HepG2 (cell line): ENCODE measurements at regions not wholly inside any gene's neighbourhood (a gene's known extent, or its start where the extent isn't known, plus 50 kb on each side); places are given as distances from the start of the nearest gene placed in this dataset.

ENCODE experiments used
- ATAC-seq: fragments of 200-7000 bp; cut with Tn5 transposase; 3 replicates; pipeline ENCODE4 v1.9.1; 2020; ENCODE audit warnings: mild to moderate bottlenecking, moderate library complexity
- BruUV-seq: library from RNA; stranded (reverse); fragments of 400-500 nt; replicated peaks from 2 replicates; lab custom pipeline; 2021; lab: Mats Ljungman, UMichigan
- CTCF ChIA-PET: fragments of 300-600 bp; formaldehyde crosslinking; extraction: SDS; loops from one replicate; lab custom pipeline; 2021; ENCODE audit warnings: low total read pairs, inconsistent platforms, low intra/inter-chr PET ratio; lab: Yijun Ruan, JAX
- POLR2A ChIA-PET: fragments of 350-600 bp; sonication (Branson Sonifier 250); formaldehyde crosslinking; loops from one replicate; lab custom pipeline; 2020; ENCODE audit warnings: antibody characterized with exemption, inconsistent platforms; lab: Yijun Ruan, JAX
- DNase-seq: peaks from one replicate; pipeline ENCODE4 v3.0.0-alpha.2; 2015; ENCODE audit warnings: low spot score
- FAIRE-seq: peaks from 3 replicates; lab custom pipeline; 2011; peaks lifted over from hg19 to GRCh38; lab: Jason Lieb, UNC
- H2AFZ ChIP-seq: one replicate; pipeline ENCODE4 v1.6.1; 2011; ENCODE audit warnings: low read length, inconsistent platforms
- H3K27ac ChIP-seq: fragments of 300-600 bp; 3 replicates; pipeline ENCODE4 v1.8.0; 2011; ENCODE audit warnings: mixed run types, mild to moderate bottlenecking, mixed read lengths, low read length, inconsistent platforms; ENCODE audit not compliant: insufficient read depth; ENCODE audit errors: extremely low read length
- H3K27me3 ChIP-seq, 2 experiments: fragments of 200-600 bp in 1 of 2; 2 replicates in 1 of 2; 3 replicates in 1 of 2; pipeline versions ENCODE4 v1.6.0 to v1.8.0; 2011; ENCODE audit warnings: low read length in 2 of 2, mild to moderate bottlenecking in 2 of 2, moderate library complexity in 2 of 2, inconsistent platforms in 1 of 2; ENCODE audit not compliant: insufficient read depth in 2 of 2, control insufficient read depth in 1 of 2
- H3K36me3 ChIP-seq, 2 experiments: fragments of 200-600 bp in 1 of 2; replicated peaks in 1 of 2; 2 replicates in 1 of 2; 3 replicates in 1 of 2; pipeline versions ENCODE4 v1.5.1 to v1.8.0; 2011; ENCODE audit warnings: low read length in 2 of 2, inconsistent platforms in 1 of 2; ENCODE audit not compliant: insufficient read depth in 2 of 2, control insufficient read depth in 1 of 2
- H3K4me1 ChIP-seq: 2 replicates; pipeline ENCODE4 v1.5.1; 2012; ENCODE audit warnings: low read length, inconsistent platforms; ENCODE audit not compliant: insufficient read depth
- H3K4me2 ChIP-seq: 2 replicates; pipeline ENCODE4 v1.6.0; 2011; ENCODE audit warnings: low read depth, low read length, inconsistent platforms
- H3K4me3 ChIP-seq, 3 experiments: fragments of 200-600 bp in 1 of 3; sonication (generic), shearing (Covaris generic) in 1 of 3; replicated peaks in 1 of 3; 2 replicates each; pipeline ENCODE4 v1.5.1; 2011 to 2016; ENCODE audit warnings: low read length in 3 of 3, inconsistent platforms in 2 of 3, low read depth in 2 of 3, mild to moderate bottlenecking in 2 of 3, control low read depth in 1 of 3, mixed read lengths in 1 of 3; ENCODE audit not compliant: insufficient read depth in 1 of 3
- H3K79me2 ChIP-seq: one replicate; pipeline ENCODE4 v1.6.1; 2011; ENCODE audit warnings: low read length, inconsistent platforms; ENCODE audit not compliant: insufficient read depth
- H3K9ac ChIP-seq: 2 replicates; pipeline ENCODE4 v1.6.0; 2011; ENCODE audit warnings: mild to moderate bottlenecking, low read depth, low read length, inconsistent platforms; ENCODE audit not compliant: insufficient read depth
- H3K9me3 ChIP-seq: 2 replicates; pipeline ENCODE4 v1.5.1; 2012; ENCODE audit warnings: mild to moderate bottlenecking, low read length
- H4K20me1 ChIP-seq: 2 replicates; pipeline ENCODE4 v1.6.0; 2011; ENCODE audit warnings: inconsistent platforms, mild to moderate bottlenecking, low read length, moderate library complexity; ENCODE audit not compliant: insufficient read depth
- MXI1 ChIP-seq: IDR thresholded peaks from 3 replicates; pipeline ENCODE4 v1.6.1; 2012; ENCODE audit warnings: low read depth, low read length, inconsistent platforms, borderline replicate concordance
- ZFP37 ChIP-seq: sonication (generic); formaldehyde crosslinking; IDR thresholded peaks from 2 replicates; pipeline ENCODE4 v1.4.0; 2020; ENCODE audit warnings: missing genetic modification reagents, borderline replicate concordance
- ZNF563 ChIP-seq: sonication (generic); formaldehyde crosslinking; IDR thresholded peaks from 2 replicates; pipeline ENCODE4 v1.8.0; 2022; ENCODE audit warnings: mild to moderate bottlenecking, moderate library complexity, missing genetic modification reagents
- WGBS: methylation state at CpG from one replicate; pipeline ENCODE4 v1.1.6; 2017; ENCODE audit warnings: low lambda C conversion rate; 5-methylcytosine and 5-hydroxymethylcytosine counted together
- in situ Hi-C: cut with HindIII; loops from 2 replicates; pipeline ENCODE4 v1.10.0; 2017; ENCODE audit warnings: low pct_unique_long_range_greater_than_20kb; ENCODE audit not compliant: extremely low pct_ligation_motif_present
- intact Hi-C: fragments of 100-400 bp; cut with micrococcal nuclease; formaldehyde crosslinking; loops from one replicate; pipeline ENCODE4 v1.10.0; 2022; ENCODE audit not compliant: unreplicated experiment
- TF ChIP-seq, protein P1 (sequence below), 2 experiments: fragments of 450-650 bp in 1 of 2; sonication (generic) in 1 of 2; formaldehyde crosslinking; IDR thresholded peaks; 2 replicates each; pipeline versions ENCODE4 v1.5.0 to v1.8.0; 2020 to 2022; ENCODE audit warnings: mild to moderate bottlenecking in 1 of 2, missing genetic modification reagents in 1 of 2
- TF ChIP-seq, protein P2 (sequence below): sonication (generic); formaldehyde crosslinking; IDR thresholded peaks from 2 replicates; pipeline ENCODE4 v1.5.1; 2020; ENCODE audit warnings: mild to moderate bottlenecking, missing genetic modification reagents, moderate library complexity

DNA sequence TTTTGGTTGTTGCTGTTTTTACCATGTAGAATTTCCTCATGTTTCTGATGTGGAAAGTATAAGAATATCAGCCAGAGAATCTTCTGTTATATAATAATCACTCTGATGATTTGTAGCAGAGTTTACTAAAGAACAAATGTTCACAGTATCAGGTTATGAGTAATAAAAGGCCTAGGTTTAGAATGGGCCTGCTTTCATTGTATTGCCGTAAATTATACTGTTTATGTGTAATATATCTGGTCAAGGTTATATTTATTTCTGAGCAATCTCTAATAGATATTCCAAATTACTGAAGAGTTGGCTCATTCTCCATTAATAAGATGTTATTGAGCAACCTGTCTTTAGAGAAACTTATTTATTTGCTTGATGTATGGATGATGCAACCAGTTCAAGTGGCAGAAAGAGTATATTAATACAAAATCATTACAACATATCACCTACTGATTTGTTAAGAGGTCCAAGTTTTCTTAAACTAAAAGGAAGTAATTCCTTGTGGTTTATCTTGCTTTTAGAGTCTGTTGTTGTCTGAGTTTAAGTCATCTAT is 649.4 kb upstream of the CXADR start:
- 7% methylated on average over 1 of the region's 1 CpG for WGBS
- no TSS peak for BruUV-seq

DNA sequence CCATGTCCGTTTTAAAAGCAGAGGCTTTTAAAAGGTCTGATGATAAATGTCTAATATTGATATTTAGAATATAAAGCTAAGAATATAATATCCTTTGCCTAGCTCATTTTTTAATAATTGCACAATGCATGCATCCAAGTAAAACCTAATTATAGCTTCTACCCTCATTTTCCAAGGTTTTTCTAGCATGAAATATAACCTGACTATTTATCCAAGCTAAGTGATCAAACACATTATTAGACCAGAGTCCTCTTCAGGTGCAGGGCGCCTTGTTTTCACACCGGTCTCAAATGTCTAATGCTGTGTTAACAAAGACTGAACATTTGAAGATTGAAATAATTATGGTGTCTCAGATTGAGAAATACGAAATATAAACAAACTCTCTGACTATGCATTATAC is 648.9 kb upstream of the CXADR start:
- no peaks in the 10 kb centered on the region for H4K20me1 ChIP-seq
- no peaks in the 10 kb centered on the region for H3K4me1 ChIP-seq
- no peak overlapping the region for H3K9ac ChIP-seq
- BruUV-seq = no TSS peak
- TF ChIP-seq, protein P1, sequence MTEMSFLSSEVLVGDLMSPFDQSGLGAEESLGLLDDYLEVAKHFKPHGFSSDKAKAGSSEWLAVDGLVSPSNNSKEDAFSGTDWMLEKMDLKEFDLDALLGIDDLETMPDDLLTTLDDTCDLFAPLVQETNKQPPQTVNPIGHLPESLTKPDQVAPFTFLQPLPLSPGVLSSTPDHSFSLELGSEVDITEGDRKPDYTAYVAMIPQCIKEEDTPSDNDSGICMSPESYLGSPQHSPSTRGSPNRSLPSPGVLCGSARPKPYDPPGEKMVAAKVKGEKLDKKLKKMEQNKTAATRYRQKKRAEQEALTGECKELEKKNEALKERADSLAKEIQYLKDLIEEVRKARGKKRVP (CRISPR knock-in tag; IDR thresholded peaks at IDR 0.05) = no peak
- ChIA-PET POLR2A (no interaction called here), CTCF (no interaction called here)
- no peaks in the 10 kb centered on the region for H3K9me3 ChIP-seq
- no peak overlapping the region for H2AFZ ChIP-seq
- no peaks in the 10 kb centered on the region for H3K36me3 ChIP-seq
- ATAC-seq (no peak), FAIRE-seq (no peak), DNase-seq (no peak)
- no peaks in the 10 kb centered on the region for H3K79me2 ChIP-seq
- in situ Hi-C loops = no loop called here
- H3K4me2 ChIP-seq = no peak overlapping the region
- H3K27ac ChIP-seq = no peak overlapping the region
- H3K4me3 ChIP-seq = no peak overlapping the region
- intact Hi-C loops = no loop called here
- no peaks in the 10 kb centered on the region for H3K27me3 ChIP-seq
- WGBS = 3% methylated on average over 4 of the region's 4 CpGs

More for the DNA sequence above, 649.4 kb upstream of the CXADR start:
- Histone ChIP-seq H3K9ac (no peak overlapping the region), H3K79me2 (no peaks in the 10 kb centered on the region), H2AFZ (no peak overlapping the region), H4K20me1 (no peaks in the 10 kb centered on the region), H3K27me3 (no peaks in the 10 kb centered on the region), H3K4me3 (no peak overlapping the region), H3K9me3 (no peaks in the 10 kb centered on the region), H3K4me2 (no peak overlapping the region), H3K36me3 (no peaks in the 10 kb centered on the region), H3K4me1 (no peaks in the 10 kb centered on the region), H3K27ac (no peak overlapping the region)
- no peak for FAIRE-seq
- ChIA-PET CTCF (no interaction called here), POLR2A (no interaction called here)
- DNase-seq = no peak
- TF ChIP-seq ZNF563 (CRISPR knock-in tag) = no peak
- no peak for TF ChIP-seq ZFP37 (CRISPR knock-in tag)
- TF ChIP-seq, protein P2, sequence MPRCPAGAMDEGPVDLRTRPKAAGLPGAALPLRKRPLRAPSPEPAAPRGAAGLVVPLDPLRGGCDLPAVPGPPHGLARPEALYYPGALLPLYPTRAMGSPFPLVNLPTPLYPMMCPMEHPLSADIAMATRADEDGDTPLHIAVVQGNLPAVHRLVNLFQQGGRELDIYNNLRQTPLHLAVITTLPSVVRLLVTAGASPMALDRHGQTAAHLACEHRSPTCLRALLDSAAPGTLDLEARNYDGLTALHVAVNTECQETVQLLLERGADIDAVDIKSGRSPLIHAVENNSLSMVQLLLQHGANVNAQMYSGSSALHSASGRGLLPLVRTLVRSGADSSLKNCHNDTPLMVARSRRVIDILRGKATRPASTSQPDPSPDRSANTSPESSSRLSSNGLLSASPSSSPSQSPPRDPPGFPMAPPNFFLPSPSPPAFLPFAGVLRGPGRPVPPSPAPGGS (CRISPR knock-in tag) = no peak
- TF ChIP-seq MXI1 = no peak
- intact Hi-C loops = no loop called here
- in situ Hi-C loops = no loop called here
- ATAC-seq = no peak
